Natural killer cell treated with Interleukin-12 subunit alpha and Interleukin-12 subunit beta and Interleukin-15 and Interleukin-18, amount 100 ng/mL, for 72 hours (primary cell): ENCODE measurements at regions not wholly inside any gene's neighbourhood (a gene's known extent, or its start where the extent isn't known, plus 50 kb on each side); places are given as distances from the start of the nearest gene placed in this dataset.
"Not testable (repeated sequence)": the region's sequence is repeated elsewhere in the genome, so short reads cannot be mapped to it uniquely, and the experiment has no call there.

Experiments
- ATAC-seq, 2 donors: fragments of 150-1000 bp; cut with Tn5 transposase in 1 of 2; sonication (Bioruptor Pico), chemical (Tn5 transposase) in 1 of 2; 2 replicates each; pipeline ENCODE4 v1.10.0; 2021
- DNase-seq: peaks from one replicate; pipeline ENCODE4 v3.0.0; 2022; ENCODE audit warnings: low spot score
- H3K27ac Mint-ChIP-seq, 2 donors: 1 replicate in 1 of 2; 2 replicates in 1 of 2; pipeline ENCODE4 v1.8.0; 2022; ENCODE audit warnings: mixed read lengths in 2 of 2, mild to moderate bottlenecking in 1 of 2, moderate library complexity in 1 of 2
- H3K27me3 Mint-ChIP-seq, 2 donors: 1 replicate in 1 of 2; 2 replicates in 1 of 2; pipeline ENCODE4 v1.8.0; 2022; ENCODE audit warnings: mixed read lengths in 2 of 2
- H3K36me3 Mint-ChIP-seq: one replicate; pipeline ENCODE4 v1.8.0; 2022; ENCODE audit warnings: mixed read lengths
- H3K4me1 Mint-ChIP-seq, 2 donors: 1 replicate in 1 of 2; 2 replicates in 1 of 2; pipeline ENCODE4 v1.8.0; 2022; ENCODE audit warnings: low read depth in 2 of 2, mixed read lengths in 2 of 2, mild to moderate bottlenecking in 1 of 2
- H3K4me3 Mint-ChIP-seq: one replicate; pipeline ENCODE4 v1.8.0; 2022; ENCODE audit warnings: mixed read lengths
- H3K9me3 Mint-ChIP-seq: 2 replicates; pipeline ENCODE4 v1.8.0; 2022; ENCODE audit warnings: mixed read lengths

DNA sequence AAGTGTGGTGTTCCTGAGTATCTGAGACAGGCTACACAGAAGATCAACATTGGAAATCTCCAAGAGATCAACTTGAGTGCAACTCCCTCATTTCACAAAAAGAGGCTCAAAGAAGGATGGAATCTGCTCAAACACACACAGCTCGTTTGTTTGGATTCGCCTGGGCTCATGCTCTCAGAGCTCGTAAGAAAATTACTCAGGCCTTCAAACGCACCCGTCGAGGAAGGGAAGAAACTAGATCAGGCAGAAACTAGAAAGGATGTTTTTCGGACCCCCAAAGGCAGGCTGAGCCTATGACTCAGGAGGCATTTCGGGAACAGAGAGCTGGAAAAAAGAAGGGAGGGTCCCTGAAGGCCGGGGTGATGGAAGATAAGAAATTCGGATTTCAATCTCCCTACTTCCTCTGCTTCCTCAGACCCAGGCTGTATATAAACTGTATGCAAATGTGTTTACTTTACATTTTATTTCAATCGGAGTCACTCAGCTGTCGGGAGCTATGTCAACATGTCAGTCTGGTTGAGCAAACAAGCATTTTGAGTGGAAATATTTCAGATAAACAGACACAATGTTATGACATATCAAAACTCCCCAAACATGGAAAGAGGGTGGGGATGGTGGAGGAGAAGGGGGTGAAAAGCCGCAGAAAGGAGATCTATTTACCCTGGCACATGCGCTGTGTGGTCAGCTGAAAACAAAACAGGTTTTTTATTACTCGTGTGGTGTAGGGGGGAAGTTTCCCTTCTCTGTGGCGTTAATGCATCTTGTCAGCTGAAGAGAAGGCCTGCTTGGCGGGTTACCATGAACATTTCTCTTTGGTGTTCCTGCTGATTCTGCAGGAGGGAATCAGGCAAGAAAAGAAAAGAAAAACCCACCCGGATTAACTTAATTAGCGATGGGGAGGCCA, 129.1 kb upstream of the TBX3 start:
- DNase-seq (no peak), ATAC-seq (no peak)
- H3K4me1 Mint-ChIP-seq = no peaks in the 10 kb centered on the region
- no peak overlapping the region for H3K27ac Mint-ChIP-seq
- H3K27me3 Mint-ChIP-seq = peaks cover 6 to 18% of the 10 kb centered on the region in 2 donors
- peaks cover 6% of the 10 kb centered on the region for H3K9me3 Mint-ChIP-seq
- H3K36me3 Mint-ChIP-seq = no peaks in the 10 kb centered on the region
- no peak overlapping the region for H3K4me3 Mint-ChIP-seq

- no peak overlapping the region for H3K27ac Mint-ChIP-seq
Measured at GRCh38 chr12:114812384-114812783, 128.4 kb upstream of the TBX3 start.

GRCh38 chr12:114809097-114809496, 125.1 kb upstream of the TBX3 start:
- H3K4me1 Mint-ChIP-seq = no peaks in the 10 kb centered on the region
- peaks cover 6 to 11% of the 10 kb centered on the region in 2 donors for H3K27me3 Mint-ChIP-seq

More at GRCh38 chr12:114812384-114812783, 128.4 kb upstream of the TBX3 start:
- Mint-ChIP-seq H3K4me3 (no peak overlapping the region), H3K27me3 (peaks cover 6 to 18% of the 10 kb centered on the region in 2 donors), H3K36me3 (no peaks in the 10 kb centered on the region), H3K4me1 (no peaks in the 10 kb centered on the region), H3K9me3 (peaks cover 6% of the 10 kb centered on the region)
- DNase-seq (no peak), ATAC-seq (no peak)

DNA sequence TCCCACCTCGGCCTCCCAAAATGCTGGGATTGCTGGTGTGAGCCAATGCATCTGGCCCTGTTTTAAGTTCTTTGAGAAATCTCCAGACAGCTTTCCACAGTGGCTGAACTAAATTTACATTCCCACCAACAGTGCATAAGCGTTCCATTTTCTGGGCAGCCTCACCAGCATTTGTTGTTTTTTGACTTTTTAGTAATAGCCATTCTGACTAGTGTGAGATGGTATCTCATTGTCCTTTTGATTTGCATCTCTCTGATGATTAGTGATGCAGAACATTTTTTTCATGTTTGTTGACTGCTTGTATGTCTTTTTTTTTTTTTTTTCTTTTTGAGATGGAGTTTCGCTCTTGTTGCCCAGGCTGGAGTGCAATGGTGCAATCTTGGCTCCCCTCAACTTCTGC, 117.4 kb upstream of the TBX3 start:
- H3K27ac Mint-ChIP-seq, DNase-seq, H3K4me3 Mint-ChIP-seq, H3K27me3 Mint-ChIP-seq, ATAC-seq, H3K4me1 Mint-ChIP-seq, H3K9me3 Mint-ChIP-seq, H3K36me3 Mint-ChIP-seq: not testable (repeated sequence)

More at GRCh38 chr12:114809097-114809496, 125.1 kb upstream of the TBX3 start:
- ATAC-seq (no peak), DNase-seq (no peak)
- H3K36me3 Mint-ChIP-seq = no peaks in the 10 kb centered on the region
- H3K4me3 Mint-ChIP-seq = no peak overlapping the region
- H3K9me3 Mint-ChIP-seq = peaks cover 6% of the 10 kb centered on the region
- no peak overlapping the region for H3K27ac Mint-ChIP-seq

DNA sequence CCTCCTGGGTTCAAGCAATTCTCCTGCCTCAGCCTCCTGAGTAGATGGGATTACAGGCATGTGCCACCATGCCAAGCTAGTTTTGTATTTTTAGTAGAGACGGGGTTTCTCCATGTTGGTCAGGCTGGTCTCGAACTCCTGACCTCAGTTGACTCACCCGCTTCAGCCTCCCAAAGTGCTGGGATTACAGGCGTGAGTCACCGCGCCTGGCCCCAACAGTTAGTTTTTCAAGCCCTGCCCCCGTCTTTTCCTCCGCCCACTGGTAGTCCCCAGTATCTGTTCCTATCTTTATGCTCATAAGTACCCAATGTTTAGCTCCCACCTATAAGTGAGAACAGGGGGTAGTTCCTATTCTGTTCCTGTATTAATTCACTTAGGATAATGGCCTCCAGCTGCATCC, 116.6 kb upstream of the TBX3 start:
- DNase-seq, H3K27ac Mint-ChIP-seq, H3K27me3 Mint-ChIP-seq, H3K4me1 Mint-ChIP-seq, H3K36me3 Mint-ChIP-seq, ATAC-seq, H3K9me3 Mint-ChIP-seq, H3K4me3 Mint-ChIP-seq: not testable (repeated sequence)

DNA sequence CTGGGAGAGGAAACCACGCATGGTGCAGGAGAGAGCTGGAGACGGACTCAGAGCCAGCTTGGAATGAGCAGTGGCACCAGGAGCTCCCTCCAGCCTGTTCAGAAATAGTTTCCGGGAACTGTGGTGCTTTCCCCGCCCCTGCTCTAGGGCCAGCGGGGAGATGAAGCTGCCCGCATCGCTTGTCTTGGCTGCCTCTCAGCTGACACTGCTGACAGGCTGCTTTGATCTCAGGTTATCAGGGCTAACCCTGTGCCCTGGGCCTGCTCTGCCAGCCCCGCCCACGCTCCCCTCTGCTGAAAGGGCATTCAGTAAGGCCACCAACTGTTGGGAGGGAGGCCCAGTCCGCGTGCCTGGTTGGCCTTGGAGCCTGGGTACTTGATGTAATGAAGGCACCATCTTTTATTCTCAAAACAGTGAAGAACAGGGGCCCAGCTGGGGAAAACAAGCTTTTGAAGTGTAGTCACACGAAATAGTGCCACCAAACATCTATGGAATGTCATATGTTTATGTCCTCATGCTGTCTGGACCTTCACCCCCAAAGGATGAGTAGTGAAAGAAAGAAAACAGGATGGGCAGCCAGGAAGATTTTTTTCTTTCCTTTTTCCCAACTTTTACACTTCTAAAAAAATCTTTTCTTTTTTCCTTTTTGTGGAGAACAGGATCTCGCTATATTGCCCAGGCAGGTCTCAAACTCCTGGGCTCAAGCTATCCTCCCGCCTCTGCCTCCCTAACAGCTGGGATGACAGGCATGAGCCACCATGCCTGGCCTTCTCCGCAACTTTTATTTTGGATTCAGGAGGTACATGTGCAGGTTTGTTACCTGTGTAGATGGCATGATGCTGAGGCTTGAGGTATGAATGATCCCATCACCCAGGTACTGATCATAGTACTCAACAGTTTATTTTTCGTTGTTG, 115.9 kb upstream of the TBX3 start:
- H3K4me3 Mint-ChIP-seq = no peak overlapping the region
- H3K4me1 Mint-ChIP-seq = no peaks in the 10 kb centered on the region
- no peaks in the 10 kb centered on the region for H3K36me3 Mint-ChIP-seq
- H3K9me3 Mint-ChIP-seq = no peaks in the 10 kb centered on the region
- DNase-seq = no peak
- no peak overlapping the region for H3K27ac Mint-ChIP-seq
- no peak for ATAC-seq
- no peaks in the 10 kb centered on the region for H3K27me3 Mint-ChIP-seq

DNA sequence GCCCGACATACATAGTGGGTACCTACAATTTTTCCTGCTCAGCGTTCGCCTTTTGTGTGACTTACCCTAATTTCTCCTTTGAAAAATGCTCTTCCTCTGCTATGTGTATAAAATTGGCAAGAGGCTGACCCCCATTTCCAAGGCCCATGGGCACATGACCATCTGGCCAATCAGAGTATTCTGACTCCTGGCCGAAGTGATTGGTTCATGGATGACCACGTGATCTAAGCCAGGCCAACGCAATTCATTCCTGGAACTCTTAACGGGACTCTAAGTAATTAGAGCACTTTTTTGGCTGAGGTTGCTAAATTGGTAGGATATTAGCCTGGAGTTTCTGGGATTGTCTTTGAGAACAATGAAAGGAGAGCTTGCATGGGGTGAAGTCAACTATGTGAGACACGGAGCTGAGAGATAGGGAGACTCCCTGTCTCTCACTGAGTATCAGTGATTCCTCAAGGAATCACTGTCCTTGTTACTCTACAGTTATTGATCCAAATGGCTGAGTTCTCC, 110.1 kb upstream of the TBX3 start:
- Mint-ChIP-seq H3K9me3 (no peaks in the 10 kb centered on the region), H3K27ac (no peak overlapping the region), H3K4me1 (no peaks in the 10 kb centered on the region), H3K36me3 (no peaks in the 10 kb centered on the region), H3K4me3 (no peak overlapping the region), H3K27me3 (no peaks in the 10 kb centered on the region)
- DNase-seq (no peak), ATAC-seq (no peak)

DNA sequence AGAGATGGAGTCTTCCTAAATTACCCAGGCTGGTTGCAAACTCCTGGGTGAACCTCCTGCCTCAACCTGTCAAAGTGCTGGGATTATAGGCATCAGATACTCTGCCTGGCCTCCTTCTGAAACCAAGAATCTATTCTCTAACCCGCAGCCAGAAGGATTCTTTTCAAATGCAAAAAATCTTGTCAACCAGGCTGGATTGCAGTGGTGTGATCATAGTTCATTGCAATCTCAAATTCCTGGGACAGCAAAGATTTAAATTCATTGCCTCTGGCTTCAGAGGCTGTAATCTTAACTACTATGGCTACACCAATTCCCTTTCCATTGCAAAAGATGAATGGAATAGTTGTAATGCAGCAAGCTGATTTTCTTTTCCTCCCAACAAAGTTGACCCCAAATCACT, 106.3 kb upstream of the TBX3 start:
- Mint-ChIP-seq H3K9me3 (no peaks in the 10 kb centered on the region), H3K27ac (no peak overlapping the region), H3K4me1 (no peaks in the 10 kb centered on the region), H3K27me3 (no peaks in the 10 kb centered on the region), H3K36me3 (no peaks in the 10 kb centered on the region), H3K4me3 (no peak overlapping the region)
- no peak for ATAC-seq
- DNase-seq = no peak

GRCh38 chr12:114789821-114790220, 105.8 kb upstream of the TBX3 start:
- Mint-ChIP-seq H3K27me3 (no peaks in the 10 kb centered on the region), H3K27ac (no peak overlapping the region), H3K9me3 (no peaks in the 10 kb centered on the region), H3K36me3 (no peaks in the 10 kb centered on the region), H3K4me3 (no peak overlapping the region), H3K4me1 (no peaks in the 10 kb centered on the region)
- ATAC-seq (no peak), DNase-seq (no peak)

- DNase-seq (no peak), ATAC-seq (no peak)
- Mint-ChIP-seq H3K36me3 (no peaks in the 10 kb centered on the region), H3K9me3 (no peaks in the 10 kb centered on the region), H3K27me3 (no peaks in the 10 kb centered on the region), H3K27ac (no peak overlapping the region), H3K4me1 (no peaks in the 10 kb centered on the region), H3K4me3 (no peak overlapping the region)
Measured at GRCh38 chr12:114789276-114789675, 105.3 kb upstream of the TBX3 start.

GRCh38 chr12:114784526-114784925, 100.6 kb upstream of the TBX3 start:
- ATAC-seq (no peak), DNase-seq (no peak)
- no peaks in the 10 kb centered on the region for H3K27me3 Mint-ChIP-seq
- H3K4me3 Mint-ChIP-seq = no peak overlapping the region
- H3K4me1 Mint-ChIP-seq = no peaks in the 10 kb centered on the region
- no peaks in the 10 kb centered on the region for H3K36me3 Mint-ChIP-seq
- H3K27ac Mint-ChIP-seq = no peak overlapping the region
- no peaks in the 10 kb centered on the region for H3K9me3 Mint-ChIP-seq

GRCh38 chr12:114783089-114783618, 99.2 kb upstream of the TBX3 start:
- Mint-ChIP-seq H3K4me3 (no peak overlapping the region), H3K27me3 (no peaks in the 10 kb centered on the region), H3K9me3 (no peaks in the 10 kb centered on the region), H3K4me1 (no peaks in the 10 kb centered on the region), H3K36me3 (no peaks in the 10 kb centered on the region), H3K27ac (no peak overlapping the region)
- ATAC-seq = no peak
- no peak for DNase-seq

DNA sequence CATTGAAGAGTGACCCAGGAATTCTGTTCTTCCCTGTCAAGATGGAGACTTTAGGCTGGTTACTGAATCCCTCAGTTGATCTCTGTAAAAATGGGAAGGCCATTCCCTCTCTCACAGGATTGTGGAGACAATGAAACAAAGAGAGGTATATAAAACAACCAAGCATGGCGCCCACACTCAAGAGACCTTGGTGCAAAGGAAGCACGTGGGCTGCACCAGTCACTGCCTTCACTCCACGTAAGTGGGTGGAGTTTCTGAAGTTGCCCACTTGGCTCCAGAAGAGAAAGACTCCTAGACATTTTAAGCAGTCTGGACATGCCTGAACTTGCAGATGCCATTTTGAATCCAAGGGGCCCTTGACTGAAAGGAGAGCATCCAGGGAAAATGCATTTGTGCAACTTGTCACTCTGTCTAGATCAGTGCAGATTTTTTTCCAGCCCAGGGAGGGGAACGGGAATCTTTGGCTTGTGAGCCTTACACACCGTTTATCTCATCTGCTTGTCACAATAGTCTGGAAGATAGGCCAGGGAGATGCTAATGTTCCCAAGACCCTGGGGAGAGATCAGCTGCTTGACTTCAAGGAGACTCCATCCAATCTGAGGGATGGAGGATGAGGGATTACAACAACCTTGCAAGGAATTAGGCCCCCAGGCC, 96.9 kb upstream of the TBX3 start:
- no peaks in the 10 kb centered on the region for H3K27me3 Mint-ChIP-seq
- H3K27ac Mint-ChIP-seq = no peak overlapping the region
- H3K36me3 Mint-ChIP-seq = no peaks in the 10 kb centered on the region
- no peaks in the 10 kb centered on the region for H3K9me3 Mint-ChIP-seq
- DNase-seq (no peak), ATAC-seq (no peak)
- H3K4me3 Mint-ChIP-seq = no peak overlapping the region
- no peaks in the 10 kb centered on the region for H3K4me1 Mint-ChIP-seq
